GM21825 (cell line): ENCODE measurements at regions not wholly inside any gene's neighbourhood (a gene's known extent, or its start where the extent isn't known, plus 50 kb on each side); places are given as distances from the start of the nearest gene placed in this dataset.
"Not testable (repeated sequence)": the region's sequence is repeated elsewhere in the genome, so short reads cannot be mapped to it uniquely, and the experiment has no call there.

Source experiments
- ATAC-seq: cut with Tn5 transposase; IDR thresholded peaks from one replicate; pipeline ENCODE4 v1.9.1; 2021; ENCODE audit warnings: mild to moderate bottlenecking, moderate library complexity; ENCODE audit not compliant: unreplicated experiment

DNA sequence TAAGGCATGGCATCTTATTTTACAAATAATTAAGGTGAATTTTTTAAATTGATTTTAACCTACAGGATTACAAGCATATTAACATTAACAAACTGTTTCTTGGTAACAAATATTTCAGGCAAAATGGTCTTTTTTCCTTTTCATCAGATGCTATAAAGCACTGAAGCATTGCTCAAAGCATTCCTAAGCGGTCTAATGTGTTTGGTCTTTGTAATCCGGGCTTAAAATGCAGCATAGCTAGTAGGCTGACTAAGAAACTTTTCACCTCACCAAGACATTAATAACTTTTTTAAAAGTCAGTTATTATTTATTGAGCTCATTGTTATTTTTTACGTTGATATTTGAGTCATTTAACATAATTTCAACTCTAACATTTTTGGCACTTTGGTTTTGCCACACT is 538.8 kb upstream of the SLC39A10 start:
- ATAC-seq = no peak

- ATAC-seq = no peak
Measured at GRCh38 chr2:195117011-195117410, 540.0 kb upstream of the SLC39A10 start.

DNA sequence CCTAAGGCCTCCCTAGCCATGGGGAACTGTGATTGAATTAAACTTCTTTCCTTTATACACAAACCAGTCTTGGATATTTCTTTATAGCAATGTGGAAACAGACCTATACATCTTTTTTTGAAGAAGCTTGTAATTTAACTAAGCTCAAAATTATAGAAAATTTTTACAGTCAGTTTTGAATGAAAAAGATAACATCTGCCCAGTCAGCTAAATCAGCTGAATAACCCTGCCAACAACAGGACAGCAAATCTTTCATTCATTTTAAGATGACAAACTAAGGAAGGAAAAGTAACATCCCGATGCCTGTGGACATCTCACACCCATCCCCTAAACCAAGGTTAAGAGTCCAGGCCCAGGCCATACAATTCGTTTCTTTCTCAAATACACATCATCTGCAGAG is 541.3 kb upstream of the SLC39A10 start:
- ATAC-seq = no peak

- no peak for ATAC-seq
Measured at GRCh38 chr2:195108182-195108581, 548.8 kb upstream of the SLC39A10 start.

GRCh38 chr2:195106681-195107380 is 550.2 kb upstream of the SLC39A10 start:
- no peak for ATAC-seq

DNA sequence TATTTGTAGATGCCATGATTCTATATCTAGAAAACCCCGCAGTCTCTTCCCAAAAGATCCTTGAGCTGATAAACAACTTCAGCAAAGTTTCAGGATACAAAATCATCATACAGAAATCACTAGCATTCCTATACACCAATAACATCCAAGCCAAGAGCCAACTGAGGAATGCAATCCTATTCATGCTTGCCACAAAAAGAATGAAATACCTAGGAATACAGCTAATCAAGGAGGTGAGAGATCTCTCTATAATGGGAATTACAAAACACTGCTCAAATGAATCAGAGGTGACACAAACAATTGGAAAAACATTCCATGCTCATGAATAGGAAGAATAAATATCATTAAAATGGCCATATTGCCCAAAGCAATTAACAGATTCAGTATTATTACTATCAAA is 551.4 kb upstream of the SLC39A10 start:
- no peak for ATAC-seq

- no peak for ATAC-seq
Measured at GRCh38 chr2:195094330-195094729, 562.7 kb upstream of the SLC39A10 start.

DNA sequence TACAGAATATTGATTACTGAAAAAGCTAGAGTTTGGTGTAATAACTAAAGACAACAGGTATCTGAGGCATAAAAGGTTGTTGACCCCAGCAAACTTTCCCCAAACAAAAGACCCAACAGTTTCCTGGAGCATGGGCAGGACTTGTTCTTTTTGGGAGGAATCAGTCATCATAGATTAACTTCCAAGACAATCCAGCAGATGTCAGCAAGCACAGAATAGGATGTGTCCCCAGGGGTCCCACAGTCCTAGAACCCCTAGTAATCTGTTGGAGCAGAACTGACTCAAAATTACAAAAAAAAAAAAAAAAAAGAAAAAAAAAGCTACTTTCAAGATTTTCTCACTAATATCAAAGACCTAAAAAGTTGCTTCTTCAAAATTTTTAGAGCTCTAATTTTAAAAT is 564.7 kb upstream of the SLC39A10 start:
- ATAC-seq = no peak

DNA sequence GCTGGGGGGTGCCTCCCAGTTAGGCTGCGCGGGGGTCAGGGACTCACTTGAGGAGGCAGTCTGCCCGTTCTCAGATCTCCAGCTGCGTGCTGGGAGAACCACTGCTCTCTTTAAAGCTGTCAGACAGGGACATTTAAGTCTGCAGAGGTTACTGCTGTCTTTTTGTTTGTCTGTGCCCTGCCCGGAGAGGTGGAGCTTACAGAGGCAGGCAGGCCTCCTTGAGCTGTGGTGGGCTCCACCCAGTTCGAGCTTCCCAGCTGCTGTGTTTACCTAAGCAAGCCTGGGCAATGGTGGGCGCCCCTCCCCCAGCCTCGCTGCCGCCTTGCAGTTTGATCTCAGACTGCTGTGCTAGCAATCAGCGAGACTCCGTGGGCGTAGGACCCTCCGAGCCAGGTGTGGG is 584.2 kb upstream of the SLC39A10 start:
- ATAC-seq = not testable (repeated sequence)

DNA sequence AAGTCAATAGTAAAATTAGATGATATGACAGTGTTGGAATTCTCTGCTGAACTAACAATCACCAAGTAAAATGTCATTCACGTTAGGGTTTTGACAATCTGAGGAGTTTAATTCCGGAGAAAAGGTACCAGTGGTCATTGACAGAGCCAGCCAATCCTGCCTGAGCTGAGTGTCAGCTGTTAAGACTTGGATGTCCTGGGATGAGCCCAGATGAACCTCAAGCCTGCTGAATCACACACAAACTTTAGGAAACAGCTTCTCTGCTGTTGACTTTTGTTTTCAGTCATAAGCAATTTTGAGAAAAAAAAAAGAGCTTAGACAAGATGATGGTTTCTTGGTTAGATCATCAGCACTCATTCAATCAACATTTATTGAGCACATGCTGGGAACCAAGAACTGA is 600.0 kb upstream of the SLC39A10 start:
- ATAC-seq = no peak

DNA sequence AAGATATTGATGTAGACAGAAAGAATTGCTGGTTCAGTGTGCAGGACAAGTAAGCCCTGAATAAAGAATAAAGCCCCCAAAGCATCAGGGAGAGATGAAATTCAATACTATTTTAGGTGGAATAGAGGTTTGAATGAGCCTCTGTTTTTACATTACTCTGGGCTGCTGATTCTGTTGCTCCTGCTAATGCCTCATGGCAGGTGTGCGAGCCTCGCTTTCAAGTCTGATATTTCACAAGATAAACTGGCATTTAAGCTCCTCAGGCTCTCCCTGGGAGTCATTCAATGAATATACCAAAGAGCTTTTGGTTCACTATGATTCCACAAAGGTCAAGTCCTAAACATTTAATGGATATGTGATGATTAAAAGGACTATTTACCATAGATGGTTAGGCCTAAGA is 601.0 kb upstream of the SLC39A10 start:
- no peak for ATAC-seq

DNA sequence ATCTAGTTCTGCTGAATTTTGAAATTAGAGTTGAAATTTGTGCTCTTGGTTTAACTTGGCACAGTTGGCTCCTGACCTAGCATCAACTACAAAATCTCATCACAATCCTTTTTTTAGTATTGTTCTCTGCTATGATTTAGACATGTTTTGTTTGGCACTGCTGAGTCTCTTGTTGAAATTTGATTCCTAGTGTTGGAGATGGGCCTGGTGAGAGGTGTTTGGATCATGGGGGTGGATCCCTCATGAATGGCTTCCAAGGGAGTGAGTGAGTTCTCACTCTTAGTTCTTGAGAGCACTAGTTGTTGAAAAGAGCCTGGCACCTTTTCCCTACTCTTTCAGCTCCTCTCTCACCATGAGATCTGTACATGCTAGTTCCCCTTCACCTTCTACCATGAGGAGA is 605.6 kb upstream of the SLC39A10 start:
- ATAC-seq = no peak

DNA sequence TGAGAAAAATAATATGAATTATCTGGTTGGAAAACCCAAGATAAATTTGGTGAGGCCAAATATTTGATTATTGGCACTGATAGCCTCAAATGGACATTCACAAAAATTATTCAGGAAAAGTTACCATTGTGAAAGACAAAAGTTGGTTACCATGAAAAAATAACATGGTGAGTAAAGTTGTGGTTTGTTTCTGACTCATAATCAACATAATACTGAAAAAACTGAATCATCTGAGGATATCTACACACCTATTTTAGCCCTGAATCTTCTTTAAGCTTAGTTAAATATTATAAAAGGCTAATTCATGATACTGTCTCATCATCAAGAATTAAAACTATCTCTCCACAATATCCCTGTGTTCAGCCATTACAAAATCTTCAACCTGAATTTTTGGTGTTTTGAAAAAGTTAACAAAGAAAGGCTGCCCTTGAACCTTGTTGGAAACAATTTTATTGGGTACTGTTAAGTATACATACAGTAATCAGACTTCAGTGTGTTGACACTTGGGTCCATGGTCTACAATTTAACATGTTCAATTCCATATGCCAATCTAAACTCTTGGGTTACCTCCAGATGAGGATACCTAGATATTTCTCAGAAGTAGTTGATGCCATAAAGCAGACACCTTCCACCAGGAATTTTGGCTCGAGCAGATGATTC is 607.5 kb upstream of the SLC39A10 start:
- peak; percentile 82 for ATAC-seq

GRCh38 chr2:195047955-195048354 is 609.1 kb upstream of the SLC39A10 start:
- ATAC-seq = no peak

- no peak for ATAC-seq
Measured at GRCh38 chr2:195044801-195045200, 612.2 kb upstream of the SLC39A10 start.

DNA sequence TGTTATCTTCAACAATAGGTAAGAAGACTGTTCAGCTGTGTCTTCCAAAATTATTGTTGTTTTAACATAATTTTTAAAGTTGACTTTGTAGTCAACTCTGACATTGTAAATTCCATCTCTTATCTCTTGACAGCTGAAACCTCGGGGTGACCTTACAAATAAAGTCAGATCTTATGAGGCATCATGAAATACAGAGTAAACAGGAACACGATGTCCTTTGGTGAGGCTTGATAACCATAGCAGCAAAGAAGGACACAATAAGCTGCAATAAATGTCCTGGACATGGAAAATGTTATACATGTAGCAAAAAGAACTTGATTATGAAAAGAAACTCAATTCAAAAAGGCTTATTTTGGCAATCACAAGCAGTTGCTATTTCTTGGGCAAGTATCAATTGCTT is 618.9 kb upstream of the SLC39A10 start:
- ATAC-seq = no peak

DNA sequence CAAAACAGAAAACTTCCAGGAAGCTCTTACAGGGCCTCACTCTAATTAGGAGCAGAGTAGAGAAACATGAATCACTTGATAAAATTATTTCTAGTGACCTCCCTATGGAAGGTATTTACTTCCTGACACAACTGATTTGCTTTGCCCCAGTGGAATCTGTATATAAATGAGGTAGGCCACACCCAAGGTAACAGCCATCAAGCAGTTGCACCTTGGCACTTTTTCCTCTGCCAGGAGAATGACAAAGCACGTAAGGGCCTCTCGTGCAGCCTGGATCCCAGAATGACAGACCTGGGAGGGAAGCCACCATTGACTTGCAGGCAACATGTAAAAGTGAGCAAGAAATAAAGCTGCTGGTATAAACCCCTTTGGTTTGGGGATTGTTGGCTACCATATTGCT is 620.0 kb upstream of the SLC39A10 start:
- no peak for ATAC-seq

- ATAC-seq = no peak
Measured at GRCh38 chr2:195031411-195031810, 625.6 kb upstream of the SLC39A10 start.

DNA sequence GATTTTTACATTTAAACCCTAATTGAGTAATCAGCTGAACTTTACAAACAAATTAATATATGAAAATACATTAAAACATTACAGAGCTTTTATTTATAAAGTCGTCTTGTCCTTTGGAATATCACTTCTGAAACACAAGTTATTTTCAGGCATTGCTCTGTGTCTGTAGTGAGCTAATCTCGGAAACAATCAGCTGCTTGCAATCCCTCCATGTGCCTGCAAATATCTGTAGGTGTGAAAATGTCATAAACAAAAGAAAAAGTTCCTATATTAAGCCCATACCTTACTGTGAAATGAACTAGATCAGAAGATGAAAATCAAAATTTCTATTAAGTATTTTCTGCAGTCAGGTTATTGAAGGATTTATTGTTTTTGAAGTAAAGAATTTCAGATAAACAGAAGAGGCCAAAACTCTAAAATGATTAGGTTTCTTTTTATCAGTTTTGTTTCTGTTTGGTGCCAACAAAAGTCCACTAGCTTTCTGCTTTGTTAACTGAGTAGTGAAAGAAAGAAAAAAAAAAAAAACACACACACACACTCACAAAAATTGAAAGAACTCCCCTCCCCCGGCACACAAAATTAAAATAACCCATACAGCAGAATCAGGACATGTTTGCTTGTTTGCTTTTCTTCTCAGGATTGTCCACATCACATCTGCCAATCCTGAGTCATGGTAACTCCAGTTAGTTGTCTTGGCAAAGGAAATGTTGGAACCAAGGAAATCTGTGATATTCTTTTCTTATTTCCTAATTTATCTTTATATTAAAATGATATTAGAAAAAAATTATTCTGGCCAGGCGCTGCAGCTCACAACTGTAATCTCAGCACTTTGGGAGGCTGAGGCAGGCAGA is 627.0 kb upstream of the SLC39A10 start:
- ATAC-seq = no peak

- ATAC-seq = no peak
Measured at GRCh38 chr2:195027947-195028346, 629.1 kb upstream of the SLC39A10 start.

DNA sequence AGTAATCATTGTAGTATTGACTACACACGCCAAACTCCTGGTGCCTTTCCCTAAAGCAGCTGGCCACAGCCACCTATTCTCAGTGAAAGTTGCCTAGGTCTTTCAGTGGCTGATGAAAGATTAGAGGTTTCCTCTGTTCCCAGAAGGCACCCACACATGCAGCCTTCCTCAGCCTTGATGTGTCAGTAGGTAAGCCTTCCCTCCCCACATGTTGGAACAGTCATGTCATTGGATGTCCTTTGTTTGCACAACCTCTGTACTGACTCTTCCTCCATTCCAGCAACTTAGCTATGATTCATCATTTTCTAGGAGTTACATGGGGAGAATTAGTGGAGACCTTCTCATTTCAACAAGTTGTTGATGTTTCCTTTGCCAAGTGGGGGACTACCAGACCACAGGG is 630.8 kb upstream of the SLC39A10 start:
- ATAC-seq = no peak

GRCh38 chr2:195022508-195022830 is 634.6 kb upstream of the SLC39A10 start:
- peak; percentile 4 for ATAC-seq
